Endodermal cell (in vitro differentiated cells): ENCODE measurements at regions not wholly inside any gene's neighbourhood (a gene's known extent, or its start where the extent isn't known, plus 50 kb on each side); places are given as distances from the start of the nearest gene placed in this dataset.

Experiments used
- DNase-seq: peaks from one replicate; pipeline ENCODE4 v3.0.0-alpha.2; 2017
- H3K27ac ChIP-seq: 2 replicates; pipeline ENCODE4 v1.5.1; 2013; ENCODE audit warnings: mild to moderate bottlenecking, low read depth, low read length, moderate library complexity
- H3K27me3 ChIP-seq: 2 replicates; pipeline ENCODE4 v1.6.1; 2013; ENCODE audit warnings: mild to moderate bottlenecking, low read length, moderate library complexity; ENCODE audit not compliant: insufficient read depth, control insufficient read depth, poor library complexity, severe bottlenecking
- H3K36me3 ChIP-seq: 2 replicates; pipeline ENCODE4 v1.7.0; 2013; ENCODE audit warnings: mild to moderate bottlenecking, low read length, moderate library complexity; ENCODE audit not compliant: control insufficient read depth, insufficient read depth
- H3K4me1 ChIP-seq: one replicate; pipeline ENCODE4 v1.7.0; 2013; ENCODE audit warnings: low read length; ENCODE audit not compliant: control insufficient read depth, insufficient read depth
- H3K4me3 ChIP-seq: 2 replicates; pipeline ENCODE4 v1.5.1; 2013; ENCODE audit warnings: mild to moderate bottlenecking, low read length, moderate library complexity
- H3K9ac ChIP-seq: 2 replicates; pipeline ENCODE4 v1.6.1; 2013; ENCODE audit warnings: mild to moderate bottlenecking, low read length, moderate library complexity; ENCODE audit not compliant: poor library complexity, severe bottlenecking; ENCODE audit errors: extremely low read depth
- H3K9me3 ChIP-seq: 2 replicates; pipeline ENCODE4 v1.6.1; 2013; ENCODE audit warnings: mild to moderate bottlenecking, low read length, moderate library complexity; ENCODE audit not compliant: control insufficient read depth
- H3K27ac Mint-ChIP-seq: 2 replicates; pipeline ENCODE4 v1.8.0; 2020; ENCODE audit warnings: mixed read lengths
- H3K27me3 Mint-ChIP-seq: 2 replicates; pipeline ENCODE4 v1.8.0; 2021; ENCODE audit warnings: mild to moderate bottlenecking, mixed read lengths; ENCODE audit not compliant: insufficient read depth
- H3K36me3 Mint-ChIP-seq: 2 replicates; pipeline ENCODE4 v1.8.0; 2020; ENCODE audit warnings: low read depth, mixed read lengths
- H3K4me1 Mint-ChIP-seq: 2 replicates; pipeline ENCODE4 v1.8.0; 2020; ENCODE audit warnings: mixed read lengths
- H3K4me3 Mint-ChIP-seq: 2 replicates; pipeline ENCODE4 v1.8.0; 2020; ENCODE audit warnings: mild to moderate bottlenecking, moderate library complexity, mixed read lengths
- H3K9me3 Mint-ChIP-seq: 2 replicates; pipeline ENCODE4 v1.8.0; 2020; ENCODE audit warnings: mild to moderate bottlenecking, mixed read lengths
- CTCF ChIP-seq: fragments of 200-600 bp; sonication (generic); conservative IDR thresholded peaks from 2 replicates; pipeline ENCODE4 v1.5.0; 2021; ENCODE audit warnings: antibody characterized with exemption, mild to moderate bottlenecking
- WGBS, 2 experiments: methylation state at CpG; one replicate each; pipeline versions ENCODE4 v1.1.5 to v1.1.7; 2013; ENCODE audit warnings: missing lambda C conversion rate in 2 of 2, mixed read lengths in 1 of 2; ENCODE audit not compliant: insufficient coverage in 1 of 2, insufficient read length in 1 of 2; 5-methylcytosine and 5-hydroxymethylcytosine counted together

GRCh38 chr11:109320595-109320994 lies 101.4 kb upstream of the C11orf87 start:
- Histone ChIP-seq H3K4me1 (no peaks in the 10 kb centered on the region), H3K27me3 (no peaks in the 10 kb centered on the region), H3K9me3 (no peaks in the 10 kb centered on the region), H3K36me3 (no peaks in the 10 kb centered on the region), H3K4me3 (no peak overlapping the region), H3K27ac (no peak overlapping the region), H3K9ac (no peak overlapping the region)
- no peak overlapping the region for H3K4me3 Mint-ChIP-seq
- H3K36me3 Mint-ChIP-seq, result no peaks in the 10 kb centered on the region
- no peaks in the 10 kb centered on the region for H3K4me1 Mint-ChIP-seq
- no peaks in the 10 kb centered on the region for H3K9me3 Mint-ChIP-seq
- H3K27ac Mint-ChIP-seq, result no peak overlapping the region
- no peaks in the 10 kb centered on the region for H3K27me3 Mint-ChIP-seq
- DNase-seq, result no peak
- peak; percentile 19 for TF ChIP-seq CTCF
- 93% methylated on average over 1 of the region's 1 CpG; no CpG with 5 or more reads in 1 of the 2 experiments for WGBS, 2 experiments

GRCh38 chr11:109326781-109327180 lies 95.2 kb upstream of the C11orf87 start:
- Mint-ChIP-seq H3K4me3 (no peak overlapping the region), H3K36me3 (no peaks in the 10 kb centered on the region), H3K27ac (no peak overlapping the region), H3K27me3 (no peaks in the 10 kb centered on the region), H3K4me1 (no peaks in the 10 kb centered on the region), H3K9me3 (no peaks in the 10 kb centered on the region)
- H3K4me3 ChIP-seq, result no peak overlapping the region
- TF ChIP-seq CTCF, result no peak
- DNase-seq, result no peak
- WGBS, 2 experiments, result 69% methylated on average over 1 of the region's 1 CpG; no CpG with 5 or more reads in 1 of the 2 experiments
- no peaks in the 10 kb centered on the region for H3K27me3 ChIP-seq
- no peaks in the 10 kb centered on the region for H3K4me1 ChIP-seq
- H3K36me3 ChIP-seq, result no peaks in the 10 kb centered on the region
- no peak overlapping the region for H3K27ac ChIP-seq
- no peak overlapping the region for H3K9ac ChIP-seq
- no peaks in the 10 kb centered on the region for H3K9me3 ChIP-seq

GRCh38 chr11:109329716-109330115 lies 92.3 kb upstream of the C11orf87 start:
- Mint-ChIP-seq H3K27ac (no peak overlapping the region), H3K27me3 (no peaks in the 10 kb centered on the region), H3K4me3 (no peak overlapping the region), H3K36me3 (no peaks in the 10 kb centered on the region), H3K4me1 (no peaks in the 10 kb centered on the region), H3K9me3 (no peaks in the 10 kb centered on the region)
- Histone ChIP-seq H3K4me3 (no peak overlapping the region), H3K9ac (no peak overlapping the region), H3K36me3 (no peaks in the 10 kb centered on the region), H3K4me1 (no peaks in the 10 kb centered on the region), H3K9me3 (no peaks in the 10 kb centered on the region), H3K27ac (no peak overlapping the region), H3K27me3 (no peaks in the 10 kb centered on the region)
- no peak for TF ChIP-seq CTCF
- WGBS, 2 experiments, result 90 to 100% methylated on average over 1 of the region's 2 CpGs
- DNase-seq, result no peak
